Osteoblast (primary cell): ENCODE measurements at regions not wholly inside any gene's neighbourhood (a gene's known extent, or its start where the extent isn't known, plus 50 kb on each side); places are given as distances from the start of the nearest gene placed in this dataset.

Experiments
- DNase-seq: peaks from one replicate; pipeline ENCODE4 v3.0.0; 2011; ENCODE audit warnings: low spot score, mixed read lengths; ENCODE audit not compliant: insufficient read length; ENCODE audit errors: missing footprints
- H2AFZ ChIP-seq: 2 replicates; pipeline ENCODE4 v1.6.0; 2011; ENCODE audit warnings: mild to moderate bottlenecking, low read length
- H3K27ac ChIP-seq: 2 replicates; pipeline ENCODE4 v1.5.1; 2011; ENCODE audit warnings: mild to moderate bottlenecking, low read depth, low read length, moderate library complexity
- H3K27me3 ChIP-seq: 2 replicates; pipeline ENCODE4 v1.6.0; 2012; ENCODE audit warnings: mild to moderate bottlenecking, control low read depth, inconsistent platforms, low read length, moderate library complexity; ENCODE audit not compliant: insufficient read depth
- H3K36me3 ChIP-seq: 2 replicates; pipeline ENCODE4 v1.5.1; 2011; ENCODE audit warnings: mild to moderate bottlenecking, low read length, control low read depth, moderate library complexity; ENCODE audit not compliant: insufficient read depth
- H3K4me1 ChIP-seq: 2 replicates; pipeline ENCODE4 v1.5.1; 2011; ENCODE audit warnings: mild to moderate bottlenecking, low read length, control low read depth, moderate library complexity; ENCODE audit not compliant: insufficient read depth
- H3K4me2 ChIP-seq: 2 replicates; pipeline ENCODE4 v1.6.0; 2011; ENCODE audit warnings: mild to moderate bottlenecking, low read length; ENCODE audit not compliant: insufficient read depth
- H3K4me3 ChIP-seq: fragments of 200-600 bp; sonication (generic); 3 replicates; pipeline ENCODE4 v1.5.1; 2012; ENCODE audit warnings: mild to moderate bottlenecking, low read length, inconsistent platforms; ENCODE audit not compliant: insufficient read depth
- H3K79me2 ChIP-seq: 2 replicates; pipeline ENCODE4 v1.6.0; 2012; ENCODE audit warnings: mild to moderate bottlenecking, low read length, control low read depth, inconsistent platforms; ENCODE audit not compliant: insufficient read depth
- H3K9me3 ChIP-seq: 2 replicates; pipeline ENCODE4 v1.5.1; 2011; ENCODE audit warnings: low read depth, low read length, control low read depth
- H4K20me1 ChIP-seq: 2 replicates; pipeline ENCODE4 v1.6.0; 2012; ENCODE audit warnings: mild to moderate bottlenecking, low read length, control low read depth; ENCODE audit not compliant: insufficient read depth
- TF ChIP-seq, protein P1 (sequence below): IDR thresholded peaks from 2 replicates; pipeline ENCODE4 v1.5.1; 2011; ENCODE audit warnings: mild to moderate bottlenecking, low read depth, low read length, moderate library complexity; ENCODE audit errors: extremely low read depth

DNA sequence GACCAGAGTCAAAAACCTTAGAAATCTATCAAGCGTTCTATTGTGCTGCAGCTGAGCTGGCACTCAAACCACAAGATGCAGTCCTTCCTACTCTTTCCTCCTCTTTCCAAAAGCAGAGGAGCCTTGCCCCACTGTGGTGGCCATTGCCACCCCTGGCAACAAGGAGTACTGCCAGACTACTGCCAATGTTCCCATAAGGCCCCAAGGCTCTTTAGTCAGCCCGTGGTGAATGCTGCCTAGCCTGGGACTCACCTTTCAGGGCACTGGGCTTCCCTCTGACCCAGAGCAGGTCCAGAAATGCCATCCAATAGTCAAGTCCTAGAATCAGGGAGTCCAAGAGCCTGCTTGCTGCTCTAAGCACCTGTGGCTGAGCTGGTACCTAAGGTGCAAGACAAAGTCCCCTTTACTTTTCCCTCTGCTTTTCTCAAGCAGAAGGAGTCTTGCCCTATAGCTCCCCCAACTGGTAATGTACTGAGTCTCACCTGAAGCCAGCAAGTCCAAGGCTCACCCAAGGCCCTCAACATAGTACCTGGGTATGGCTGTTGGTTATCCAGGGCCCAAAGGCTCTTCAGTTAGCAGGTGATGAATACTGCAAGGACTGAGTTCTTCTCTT, 219.4 kb downstream of the ATPSCKMT start:
- TF ChIP-seq, protein P1, sequence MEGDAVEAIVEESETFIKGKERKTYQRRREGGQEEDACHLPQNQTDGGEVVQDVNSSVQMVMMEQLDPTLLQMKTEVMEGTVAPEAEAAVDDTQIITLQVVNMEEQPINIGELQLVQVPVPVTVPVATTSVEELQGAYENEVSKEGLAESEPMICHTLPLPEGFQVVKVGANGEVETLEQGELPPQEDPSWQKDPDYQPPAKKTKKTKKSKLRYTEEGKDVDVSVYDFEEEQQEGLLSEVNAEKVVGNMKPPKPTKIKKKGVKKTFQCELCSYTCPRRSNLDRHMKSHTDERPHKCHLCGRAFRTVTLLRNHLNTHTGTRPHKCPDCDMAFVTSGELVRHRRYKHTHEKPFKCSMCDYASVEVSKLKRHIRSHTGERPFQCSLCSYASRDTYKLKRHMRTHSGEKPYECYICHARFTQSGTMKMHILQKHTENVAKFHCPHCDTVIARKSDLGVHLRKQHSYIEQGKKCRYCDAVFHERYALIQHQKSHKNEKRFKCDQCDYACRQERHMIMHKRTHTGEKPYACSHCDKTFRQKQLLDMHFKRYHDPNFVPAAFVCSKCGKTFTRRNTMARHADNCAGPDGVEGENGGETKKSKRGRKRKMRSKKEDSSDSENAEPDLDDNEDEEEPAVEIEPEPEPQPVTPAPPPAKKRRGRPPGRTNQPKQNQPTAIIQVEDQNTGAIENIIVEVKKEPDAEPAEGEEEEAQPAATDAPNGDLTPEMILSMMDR: peak; percentile 50
- H3K79me2 ChIP-seq: no peaks in the 10 kb centered on the region
- H2AFZ ChIP-seq: no peak overlapping the region
- H3K4me3 ChIP-seq: no peak overlapping the region
- no peak overlapping the region for H3K27ac ChIP-seq
- H3K4me1 ChIP-seq: no peaks in the 10 kb centered on the region
- H4K20me1 ChIP-seq: no peaks in the 10 kb centered on the region
- no peak for DNase-seq
- H3K9me3 ChIP-seq: no peaks in the 10 kb centered on the region
- no peaks in the 10 kb centered on the region for H3K36me3 ChIP-seq
- H3K27me3 ChIP-seq: no peaks in the 10 kb centered on the region
- no peak overlapping the region for H3K4me2 ChIP-seq

DNA sequence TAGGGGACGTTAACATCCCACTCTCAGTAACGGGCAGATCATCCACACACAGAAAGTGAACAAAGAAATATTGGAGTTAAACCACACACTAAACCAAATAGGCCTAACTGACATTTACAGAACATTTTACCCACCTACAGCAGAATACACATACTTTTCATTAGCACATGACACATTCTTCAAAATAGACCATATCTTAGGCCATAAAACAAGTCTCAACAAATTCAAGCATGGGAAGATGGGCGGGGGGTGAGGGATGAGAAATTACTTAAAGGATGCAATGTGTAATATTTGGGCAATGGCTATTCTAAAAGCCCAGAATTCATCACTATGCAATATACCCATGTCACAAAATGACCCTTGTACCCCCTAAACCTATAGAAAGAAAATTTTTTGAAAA, 226.2 kb downstream of the ATPSCKMT start:
- Histone ChIP-seq H3K79me2 (no peaks in the 10 kb centered on the region), H3K27ac (no peak overlapping the region), H3K9me3 (no peaks in the 10 kb centered on the region), H3K36me3 (no peaks in the 10 kb centered on the region), H4K20me1 (no peaks in the 10 kb centered on the region), H3K27me3 (no peaks in the 10 kb centered on the region), H2AFZ (no peak overlapping the region), H3K4me3 (no peak overlapping the region), H3K4me1 (peaks cover 4% of the 10 kb centered on the region), H3K4me2 (no peak overlapping the region)
- no peak for DNase-seq
- TF ChIP-seq, protein P1: no peak

DNA sequence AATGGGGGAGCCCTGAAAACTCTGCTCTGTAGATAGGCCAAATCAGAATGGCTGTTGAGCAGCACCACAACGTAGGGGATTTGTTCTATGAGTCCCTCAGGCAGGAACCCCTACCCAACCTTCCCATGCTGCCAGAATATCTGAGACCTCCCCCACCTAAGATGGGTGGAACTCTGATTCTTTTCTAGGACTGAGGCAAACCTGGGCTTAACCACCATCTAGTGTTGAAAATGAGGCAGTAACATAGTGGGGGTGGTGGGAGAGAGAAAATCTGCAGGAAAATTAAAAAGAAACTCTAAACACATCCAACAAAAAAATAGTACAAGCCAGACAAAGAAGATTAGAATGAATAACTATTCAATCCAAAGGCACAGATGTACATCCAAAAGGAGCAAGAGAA, 228.4 kb downstream of the ATPSCKMT start:
- H3K79me2 ChIP-seq: no peaks in the 10 kb centered on the region
- H3K27ac ChIP-seq: no peak overlapping the region
- H3K4me3 ChIP-seq: no peak overlapping the region
- H3K9me3 ChIP-seq: no peaks in the 10 kb centered on the region
- H2AFZ ChIP-seq: peak overlapping the region; percentile 16
- DNase-seq: no peak
- H3K4me2 ChIP-seq: no peak overlapping the region
- peaks cover 11% of the 10 kb centered on the region for H3K4me1 ChIP-seq
- H3K27me3 ChIP-seq: no peaks in the 10 kb centered on the region
- no peaks in the 10 kb centered on the region for H3K36me3 ChIP-seq
- H4K20me1 ChIP-seq: no peaks in the 10 kb centered on the region
- TF ChIP-seq, protein P1: peak; percentile 32

DNA sequence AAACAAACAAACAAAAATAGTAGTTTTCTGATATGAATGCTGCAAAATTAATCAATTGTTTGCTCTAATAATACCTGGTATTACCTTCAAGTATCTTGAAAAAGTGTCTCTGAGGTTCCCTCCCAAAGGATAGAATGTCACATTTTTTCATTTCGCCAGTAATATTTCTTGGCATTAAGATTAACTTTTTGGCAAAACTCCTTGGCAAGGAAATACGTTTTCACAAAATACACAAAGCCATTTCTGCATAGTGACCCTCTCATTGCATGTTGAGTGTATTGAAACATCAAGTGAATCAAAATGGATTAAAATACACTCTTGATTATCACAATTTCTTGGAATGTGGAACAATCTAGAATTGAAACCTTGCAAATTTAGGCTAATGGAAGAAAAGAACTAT, 230.5 kb downstream of the ATPSCKMT start:
- H2AFZ ChIP-seq: no peak overlapping the region
- H3K4me3 ChIP-seq: no peak overlapping the region
- H4K20me1 ChIP-seq: no peaks in the 10 kb centered on the region
- no peaks in the 10 kb centered on the region for H3K9me3 ChIP-seq
- H3K4me2 ChIP-seq: peak overlapping the region; percentile 0
- DNase-seq: no peak
- H3K27me3 ChIP-seq: no peaks in the 10 kb centered on the region
- H3K79me2 ChIP-seq: no peaks in the 10 kb centered on the region
- no peaks in the 10 kb centered on the region for H3K36me3 ChIP-seq
- H3K4me1 ChIP-seq: peaks cover 11% of the 10 kb centered on the region
- TF ChIP-seq, protein P1: no peak
- peak overlapping the region; percentile 63 for H3K27ac ChIP-seq
